GM18870 (cell line): ENCODE measurements at regions not wholly inside any gene's neighbourhood (a gene's known extent, or its start where the extent isn't known, plus 50 kb on each side); places are given as distances from the start of the nearest gene placed in this dataset.
"Not testable (repeated sequence)": the region's sequence is repeated elsewhere in the genome, so short reads cannot be mapped to it uniquely, and the experiment has no call there.

Experiments used
- ATAC-seq: cut with Tn5 transposase; IDR thresholded peaks from one replicate; pipeline ENCODE4 v1.9.1; 2021; ENCODE audit warnings: moderate library complexity; ENCODE audit not compliant: unreplicated experiment

- no peak for ATAC-seq
These were observed 463.7 kb downstream of the PREX1 start for GRCh38 chr20:48364055-48364454.

- no peak for ATAC-seq
These were observed 467.3 kb downstream of the PREX1 start for GRCh38 chr20:48360342-48360975.

GRCh38 chr20:48359692-48360341, 468.0 kb downstream of the PREX1 start:
- ATAC-seq, result no peak

- not testable (repeated sequence) for ATAC-seq
These were observed 468.8 kb downstream of the PREX1 start for GRCh38 chr20:48359055-48359390.

- ATAC-seq, result no peak
These were observed 469.4 kb downstream of the PREX1 start for GRCh38 chr20:48358176-48359054.

- ATAC-seq, result no peak
These were observed 470.1 kb downstream of the PREX1 start for GRCh38 chr20:48357714-48358113.

- ATAC-seq, result no peak
These were observed 472.9 kb downstream of the PREX1 start for GRCh38 chr20:48354903-48355302.

GRCh38 chr20:48354320-48354876, 473.4 kb downstream of the PREX1 start:
- no peak for ATAC-seq

- ATAC-seq, result no peak
These were observed 475.2 kb downstream of the PREX1 start for GRCh38 chr20:48352628-48353027.

GRCh38 chr20:48352042-48352441, 475.8 kb downstream of the PREX1 start:
- no peak for ATAC-seq

GRCh38 chr20:48350313-48350988, 477.3 kb downstream of the PREX1 start:
- ATAC-seq, result no peak

- no peak for ATAC-seq
These were observed 478.1 kb downstream of the PREX1 start for GRCh38 chr20:48349656-48350055.

- ATAC-seq, result no peak
These were observed 479.8 kb downstream of the PREX1 start for GRCh38 chr20:48348022-48348421.

GRCh38 chr20:48342822-48343513, 484.8 kb downstream of the PREX1 start:
- ATAC-seq, result no peak

GRCh38 chr20:48340883-48341281, 486.9 kb downstream of the PREX1 start:
- no peak for ATAC-seq

- no peak for ATAC-seq
These were observed 487.6 kb downstream of the PREX1 start for GRCh38 chr20:48339986-48340882.

- no peak for ATAC-seq
These were observed 488.4 kb downstream of the PREX1 start for GRCh38 chr20:48339190-48339985.

- no peak for ATAC-seq
These were observed 489.1 kb downstream of the PREX1 start for GRCh38 chr20:48338717-48339116.

- no peak for ATAC-seq
These were observed 491.2 kb downstream of the PREX1 start for GRCh38 chr20:48336597-48336996.
